ENCODE measurements at regions not wholly inside any gene's neighbourhood (a gene's known extent, or its start where the extent isn't known, plus 50 kb on each side); places are given as distances from the start of the nearest gene placed in this dataset.
"Not testable (repeated sequence)": the region's sequence is repeated elsewhere in the genome, so short reads cannot be mapped to it uniquely, and the experiment has no call there.

GRCh38 chr15:62666046-62666445 lies 376.5 kb upstream of the TPM1 start:
- H3K27me3 ChIP-seq (ENCODE audit: control insufficient read depth, insufficient read depth, low read length), result no peaks in the 10 kb centered on the region
- DNase-seq (ENCODE audit: low read depth in 4 of 6, low spot score in 6 of 6), result no peak
- H3K36me3 ChIP-seq (ENCODE audit: control insufficient read depth, insufficient read depth, low read length), result no peaks in the 10 kb centered on the region
- peaks cover 2% of the 10 kb centered on the region for H3K9me3 ChIP-seq (ENCODE audit: control insufficient read depth, insufficient read depth, low read length)
- H3K4me1 ChIP-seq (ENCODE audit: control insufficient read depth, insufficient read depth, low read length), result no peaks in the 10 kb centered on the region
- H3K27ac ChIP-seq (ENCODE audit: low read depth, low read length), result peak overlapping the region; percentile 34
- 93% methylated on average over 3 of the region's 4 CpGs for WGBS (ENCODE audit: insufficient coverage)
- H3K4me3 ChIP-seq (ENCODE audit: low read depth, low read length), result no peak overlapping the region

- no peak overlapping the region for H3K27ac ChIP-seq (ENCODE audit: low read depth, low read length)
- H3K4me1 ChIP-seq (ENCODE audit: control insufficient read depth, insufficient read depth, low read length), result no peaks in the 10 kb centered on the region
- H3K36me3 ChIP-seq (ENCODE audit: control insufficient read depth, insufficient read depth, low read length), result peaks cover 13% of the 10 kb centered on the region
- no peak for DNase-seq (ENCODE audit: low read depth in 4 of 6, low spot score in 6 of 6)
- no peaks in the 10 kb centered on the region for H3K27me3 ChIP-seq (ENCODE audit: control insufficient read depth, insufficient read depth, low read length)
- H3K4me3 ChIP-seq (ENCODE audit: low read depth, low read length), result no peak overlapping the region
- no CpG with 5 or more reads among the region's 2 CpGs for WGBS (ENCODE audit: insufficient coverage)
- peaks cover 2% of the 10 kb centered on the region for H3K9me3 ChIP-seq (ENCODE audit: control insufficient read depth, insufficient read depth, low read length)
These were observed 370.3 kb upstream of the TPM1 start for GRCh38 chr15:62672268-62672667.

GRCh38 chr15:62676891-62677290 lies 365.7 kb upstream of the TPM1 start:
- no peak for DNase-seq (ENCODE audit: low read depth in 4 of 6, low spot score in 6 of 6)
- WGBS (ENCODE audit: insufficient coverage), result 96% methylated on average over 4 of the region's 6 CpGs
- Histone ChIP-seq H3K27me3 (ENCODE audit: control insufficient read depth, insufficient read depth, low read length) (no peaks in the 10 kb centered on the region), H3K27ac (ENCODE audit: low read depth, low read length) (no peak overlapping the region), H3K36me3 (ENCODE audit: control insufficient read depth, insufficient read depth, low read length) (peaks cover 13% of the 10 kb centered on the region), H3K4me3 (ENCODE audit: low read depth, low read length) (no peak overlapping the region), H3K4me1 (ENCODE audit: control insufficient read depth, insufficient read depth, low read length) (no peaks in the 10 kb centered on the region), H3K9me3 (ENCODE audit: control insufficient read depth, insufficient read depth, low read length) (no peaks in the 10 kb centered on the region)

GRCh38 chr15:62681939-62682896 lies 360.3 kb upstream of the TPM1 start:
- Histone ChIP-seq H3K4me1 (ENCODE audit: control insufficient read depth, insufficient read depth, low read length) (no peaks in the 10 kb centered on the region), H3K4me3 (ENCODE audit: low read depth, low read length) (no peak overlapping the region), H3K27me3 (ENCODE audit: control insufficient read depth, insufficient read depth, low read length) (no peaks in the 10 kb centered on the region), H3K27ac (ENCODE audit: low read depth, low read length) (no peak overlapping the region), H3K36me3 (ENCODE audit: control insufficient read depth, insufficient read depth, low read length) (peaks cover 7% of the 10 kb centered on the region), H3K9me3 (ENCODE audit: control insufficient read depth, insufficient read depth, low read length) (no peaks in the 10 kb centered on the region)
- no peak for DNase-seq (ENCODE audit: low read depth in 4 of 6, low spot score in 6 of 6)
- 93% methylated on average over 2 of the region's 6 CpGs for WGBS (ENCODE audit: insufficient coverage)

- H3K27ac ChIP-seq (ENCODE audit: low read depth, low read length); H3K36me3 ChIP-seq (ENCODE audit: control insufficient read depth, insufficient read depth, low read length); H3K9me3 ChIP-seq (ENCODE audit: control insufficient read depth, insufficient read depth, low read length); H3K27me3 ChIP-seq (ENCODE audit: control insufficient read depth, insufficient read depth, low read length); H3K4me1 ChIP-seq (ENCODE audit: control insufficient read depth, insufficient read depth, low read length); DNase-seq (ENCODE audit: low read depth in 4 of 6, low spot score in 6 of 6); H3K4me3 ChIP-seq (ENCODE audit: low read depth, low read length): not testable (repeated sequence)
- WGBS (ENCODE audit: insufficient coverage), result 93% methylated on average over 2 of the region's 8 CpGs
These were observed 359.4 kb upstream of the TPM1 start for GRCh38 chr15:62683192-62683591.

- Histone ChIP-seq H3K4me1 (ENCODE audit: control insufficient read depth, insufficient read depth, low read length) (no peaks in the 10 kb centered on the region), H3K4me3 (ENCODE audit: low read depth, low read length) (no peak overlapping the region), H3K9me3 (ENCODE audit: control insufficient read depth, insufficient read depth, low read length) (no peaks in the 10 kb centered on the region), H3K36me3 (ENCODE audit: control insufficient read depth, insufficient read depth, low read length) (peaks cover 7% of the 10 kb centered on the region), H3K27ac (ENCODE audit: low read depth, low read length) (no peak overlapping the region), H3K27me3 (ENCODE audit: control insufficient read depth, insufficient read depth, low read length) (no peaks in the 10 kb centered on the region)
- DNase-seq (ENCODE audit: low read depth in 4 of 6, low spot score in 6 of 6), result no peak
- WGBS (ENCODE audit: insufficient coverage), result no CpG with 5 or more reads among the region's 7 CpGs
These were observed 358.3 kb upstream of the TPM1 start for GRCh38 chr15:62684123-62684808.

- Histone ChIP-seq H3K27ac (ENCODE audit: low read depth, low read length) (no peak overlapping the region), H3K4me1 (ENCODE audit: control insufficient read depth, insufficient read depth, low read length) (no peaks in the 10 kb centered on the region), H3K36me3 (ENCODE audit: control insufficient read depth, insufficient read depth, low read length) (peaks cover 24% of the 10 kb centered on the region), H3K9me3 (ENCODE audit: control insufficient read depth, insufficient read depth, low read length) (no peaks in the 10 kb centered on the region), H3K27me3 (ENCODE audit: control insufficient read depth, insufficient read depth, low read length) (no peaks in the 10 kb centered on the region), H3K4me3 (ENCODE audit: low read depth, low read length) (no peak overlapping the region)
- DNase-seq (ENCODE audit: low read depth in 4 of 6, low spot score in 6 of 6), result no peak
- WGBS (ENCODE audit: insufficient coverage), result no CpG with 5 or more reads among the region's 2 CpGs
These were observed 351.5 kb upstream of the TPM1 start for GRCh38 chr15:62691008-62691407.

- H3K27me3 ChIP-seq (ENCODE audit: control insufficient read depth, insufficient read depth, low read length), result no peaks in the 10 kb centered on the region
- H3K4me3 ChIP-seq (ENCODE audit: low read depth, low read length), result no peak overlapping the region
- no peaks in the 10 kb centered on the region for H3K4me1 ChIP-seq (ENCODE audit: control insufficient read depth, insufficient read depth, low read length)
- H3K27ac ChIP-seq (ENCODE audit: low read depth, low read length), result no peak overlapping the region
- DNase-seq (ENCODE audit: low read depth in 4 of 6, low spot score in 6 of 6), result peak in 1 of 6 donors; percentile 30
- 89% methylated on average over 21 of the region's 23 CpGs for WGBS (ENCODE audit: insufficient coverage)
- H3K36me3 ChIP-seq (ENCODE audit: control insufficient read depth, insufficient read depth, low read length), result peaks cover 30% of the 10 kb centered on the region
- no peaks in the 10 kb centered on the region for H3K9me3 ChIP-seq (ENCODE audit: control insufficient read depth, insufficient read depth, low read length)
These were observed 344.9 kb upstream of the TPM1 start for GRCh38 chr15:62697636-62698035.

GRCh38 chr15:62698646-62699045 lies 343.9 kb upstream of the TPM1 start:
- Histone ChIP-seq H3K27ac (ENCODE audit: low read depth, low read length) (no peak overlapping the region), H3K9me3 (ENCODE audit: control insufficient read depth, insufficient read depth, low read length) (no peaks in the 10 kb centered on the region), H3K27me3 (ENCODE audit: control insufficient read depth, insufficient read depth, low read length) (no peaks in the 10 kb centered on the region), H3K36me3 (ENCODE audit: control insufficient read depth, insufficient read depth, low read length) (peaks cover 30% of the 10 kb centered on the region), H3K4me1 (ENCODE audit: control insufficient read depth, insufficient read depth, low read length) (no peaks in the 10 kb centered on the region), H3K4me3 (ENCODE audit: low read depth, low read length) (no peak overlapping the region)
- DNase-seq (ENCODE audit: low read depth in 4 of 6, low spot score in 6 of 6), result no peak
- WGBS (ENCODE audit: insufficient coverage), result 66% methylated on average over 8 of the region's 8 CpGs
